VCaP (cell line): ENCODE measurements at regions not wholly inside any gene's neighbourhood (a gene's known extent, or its start where the extent isn't known, plus 50 kb on each side); places are given as distances from the start of the nearest gene placed in this dataset.

Experiments
- H3K27ac ChIP-seq: fragments of 450-650 bp; 2 replicates; pipeline ENCODE4 v1.5.1; 2017
- TF ChIP-seq, protein P1 (sequence below): fragments of 450-650 bp; conservative IDR thresholded peaks from 2 replicates; pipeline ENCODE4 v1.5.1; 2017; ENCODE audit warnings: mild to moderate bottlenecking, moderate library complexity

DNA sequence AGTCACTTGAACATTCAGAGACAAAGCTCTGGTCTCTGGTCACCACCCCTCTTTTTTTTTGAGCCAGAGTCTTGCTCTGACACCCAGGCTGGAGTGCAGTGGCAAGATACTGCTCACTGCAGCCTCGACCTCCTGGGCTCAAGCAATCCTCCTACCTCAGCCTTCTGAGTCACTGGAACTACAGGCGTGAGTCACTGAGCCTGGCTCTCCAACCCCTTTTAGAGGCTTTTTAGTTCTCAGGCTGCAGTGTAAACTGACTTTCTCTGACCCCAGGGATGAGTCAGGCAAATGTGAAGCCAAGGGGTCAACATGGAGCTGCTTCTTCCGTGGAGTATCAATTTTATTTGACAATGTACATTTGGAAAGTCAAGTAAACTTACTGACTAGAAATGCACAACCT is 229.2 kb downstream of the PTTG2 start:
- no peak overlapping the region for H3K27ac ChIP-seq
- TF ChIP-seq, protein P1, sequence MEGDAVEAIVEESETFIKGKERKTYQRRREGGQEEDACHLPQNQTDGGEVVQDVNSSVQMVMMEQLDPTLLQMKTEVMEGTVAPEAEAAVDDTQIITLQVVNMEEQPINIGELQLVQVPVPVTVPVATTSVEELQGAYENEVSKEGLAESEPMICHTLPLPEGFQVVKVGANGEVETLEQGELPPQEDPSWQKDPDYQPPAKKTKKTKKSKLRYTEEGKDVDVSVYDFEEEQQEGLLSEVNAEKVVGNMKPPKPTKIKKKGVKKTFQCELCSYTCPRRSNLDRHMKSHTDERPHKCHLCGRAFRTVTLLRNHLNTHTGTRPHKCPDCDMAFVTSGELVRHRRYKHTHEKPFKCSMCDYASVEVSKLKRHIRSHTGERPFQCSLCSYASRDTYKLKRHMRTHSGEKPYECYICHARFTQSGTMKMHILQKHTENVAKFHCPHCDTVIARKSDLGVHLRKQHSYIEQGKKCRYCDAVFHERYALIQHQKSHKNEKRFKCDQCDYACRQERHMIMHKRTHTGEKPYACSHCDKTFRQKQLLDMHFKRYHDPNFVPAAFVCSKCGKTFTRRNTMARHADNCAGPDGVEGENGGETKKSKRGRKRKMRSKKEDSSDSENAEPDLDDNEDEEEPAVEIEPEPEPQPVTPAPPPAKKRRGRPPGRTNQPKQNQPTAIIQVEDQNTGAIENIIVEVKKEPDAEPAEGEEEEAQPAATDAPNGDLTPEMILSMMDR = no peak

DNA sequence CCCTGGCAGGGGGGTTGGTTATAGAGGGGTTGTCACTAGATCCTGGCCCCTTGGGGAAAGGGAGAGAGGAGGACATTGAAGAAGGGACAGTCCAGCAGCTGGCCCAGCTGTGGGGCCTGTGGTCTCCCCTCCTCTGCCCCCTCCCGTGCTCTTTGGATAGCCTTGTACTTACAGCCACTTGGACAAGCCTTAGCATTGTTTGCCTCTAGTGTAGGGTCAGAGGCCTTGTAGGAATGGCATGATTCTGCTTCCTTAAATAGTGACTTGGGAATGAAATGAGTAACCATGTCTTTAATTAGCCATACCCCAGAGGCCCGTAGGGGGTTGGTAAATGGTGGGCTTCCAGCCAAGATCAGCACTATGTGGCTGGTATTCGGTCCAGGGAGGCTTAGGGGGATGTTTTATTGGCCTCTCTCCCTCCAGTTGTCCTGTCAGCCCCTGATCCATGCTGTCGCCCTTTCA is 230.6 kb downstream of the PTTG2 start:
- TF ChIP-seq, protein P1 = no peak
- H3K27ac ChIP-seq = no peak overlapping the region

DNA sequence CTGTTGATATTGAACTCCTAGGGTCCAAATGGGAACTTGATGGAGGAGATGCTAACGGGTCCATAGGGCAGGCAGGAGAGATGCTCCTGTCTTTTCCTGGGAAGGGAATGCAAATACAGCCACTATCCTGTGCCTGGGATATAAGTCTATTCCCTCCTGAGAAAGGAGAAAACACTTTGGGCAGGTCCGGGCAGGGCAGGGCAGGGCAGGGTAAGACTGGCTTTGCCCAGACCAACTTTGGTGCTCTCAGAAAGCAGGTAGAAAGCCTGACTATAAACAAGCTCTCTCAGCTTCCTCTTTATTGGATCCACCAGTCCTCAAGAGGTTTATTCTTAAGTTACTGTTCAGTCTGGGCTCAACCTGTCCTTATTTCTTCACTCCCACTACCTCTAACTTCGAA is 232.3 kb downstream of the PTTG2 start:
- TF ChIP-seq, protein P1 = no peak
- no peak overlapping the region for H3K27ac ChIP-seq

DNA sequence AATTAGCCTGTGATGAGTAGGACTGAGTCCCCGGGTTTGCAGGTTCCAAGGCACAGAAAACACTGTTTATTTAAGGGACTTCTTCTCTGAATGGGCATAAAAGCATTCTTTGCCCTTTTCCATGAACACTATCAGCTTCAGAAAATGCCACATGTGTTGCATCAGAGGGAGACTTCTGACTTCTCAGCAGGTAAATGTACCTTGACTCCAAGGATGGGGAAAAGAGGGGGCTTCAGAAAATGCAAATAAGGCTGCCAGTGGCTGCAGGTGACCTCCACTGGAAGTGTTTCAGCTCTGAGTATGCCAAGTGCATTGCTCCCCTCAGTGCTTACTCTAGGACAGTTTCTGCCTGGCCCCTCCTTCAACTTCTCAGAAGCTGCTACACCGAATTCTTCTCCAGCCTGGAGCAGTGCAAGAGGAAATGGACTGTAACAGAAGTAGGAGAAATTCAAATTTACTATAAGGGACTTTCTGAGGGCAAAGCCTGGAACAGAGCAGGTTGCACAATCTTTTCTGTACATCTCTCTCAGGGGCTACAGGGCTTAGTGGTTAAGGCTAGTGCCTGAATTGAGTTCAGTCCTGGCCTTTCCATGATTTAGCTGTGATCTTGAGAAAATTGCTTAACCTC is 233.2 kb downstream of the PTTG2 start:
- H3K27ac ChIP-seq = no peak overlapping the region
- TF ChIP-seq, protein P1 = no peak

DNA sequence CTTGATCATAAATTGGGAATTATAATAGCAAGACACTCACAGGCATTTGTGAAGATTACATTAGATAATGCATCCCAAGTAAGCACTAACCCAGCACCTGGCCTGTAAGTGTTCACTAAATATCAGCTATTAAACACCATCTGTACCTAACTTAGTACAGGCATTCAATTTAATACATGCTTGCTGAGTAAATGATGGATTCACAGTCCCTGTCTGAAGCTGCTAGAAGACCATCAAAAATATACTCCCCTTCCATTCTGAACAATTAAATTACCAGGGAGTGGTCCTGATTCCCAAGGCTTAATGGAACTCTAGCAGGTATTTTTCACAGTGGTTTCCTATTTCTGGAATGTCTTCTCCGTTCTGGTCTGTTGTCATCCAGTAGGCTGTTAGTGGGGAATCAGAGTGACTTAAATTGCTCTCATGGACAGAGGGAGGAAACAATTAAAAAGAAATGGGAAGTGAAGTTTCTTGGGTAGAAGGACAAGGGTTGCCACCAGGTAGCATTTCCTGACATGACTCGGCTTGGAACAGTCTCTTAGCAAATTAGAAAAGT is 233.9 kb downstream of the PTTG2 start:
- TF ChIP-seq, protein P1 = no peak
- no peak overlapping the region for H3K27ac ChIP-seq

DNA sequence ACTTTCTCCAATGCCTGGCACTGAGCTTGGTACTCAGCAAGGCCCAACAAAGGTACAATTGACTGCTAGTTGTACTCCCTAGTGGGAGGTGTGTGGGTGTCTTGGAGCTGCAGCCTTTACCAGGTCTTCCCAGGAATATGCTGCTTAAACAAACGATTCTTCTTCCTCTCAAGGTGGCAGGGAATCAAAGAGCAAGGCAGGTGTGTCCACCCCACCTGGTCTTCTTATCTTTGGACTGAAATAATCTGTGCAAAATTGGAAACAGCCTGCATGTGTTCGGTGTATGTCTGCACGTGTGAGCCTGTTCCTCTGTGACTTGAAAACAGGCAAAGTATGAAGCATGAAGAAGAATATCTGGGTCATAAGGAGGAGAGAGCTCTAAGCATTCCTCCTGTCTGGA is 235.3 kb downstream of the PTTG2 start:
- TF ChIP-seq, protein P1 = no peak
- H3K27ac ChIP-seq = no peak overlapping the region

DNA sequence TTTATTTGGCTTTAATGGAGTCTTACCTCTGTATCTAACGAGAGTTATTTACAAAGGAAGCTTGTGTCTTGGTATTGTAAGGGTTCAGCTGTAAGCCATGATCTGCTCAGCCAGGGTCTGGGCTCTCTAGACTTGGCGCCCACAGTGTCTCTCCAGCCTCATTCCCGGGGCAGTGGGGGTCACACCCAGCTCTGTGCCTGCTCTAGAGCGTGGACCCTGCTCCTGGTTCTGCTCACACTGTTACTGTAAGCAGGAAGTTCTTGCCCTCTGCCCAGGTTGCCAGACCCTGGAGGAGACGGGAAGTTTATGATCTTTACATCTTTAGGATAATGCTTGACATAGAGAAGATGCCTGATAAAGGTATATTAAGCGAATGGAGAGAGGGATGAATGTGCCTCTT is 235.7 kb downstream of the PTTG2 start:
- TF ChIP-seq, protein P1 = no peak

More for the DNA sequence above, 235.7 kb downstream of the PTTG2 start:
- H3K27ac ChIP-seq = no peak overlapping the region
